ENCODE measurements at regions not wholly inside any gene's neighbourhood (a gene's known extent, or its start where the extent isn't known, plus 50 kb on each side); places are given as distances from the start of the nearest gene placed in this dataset.

DNA sequence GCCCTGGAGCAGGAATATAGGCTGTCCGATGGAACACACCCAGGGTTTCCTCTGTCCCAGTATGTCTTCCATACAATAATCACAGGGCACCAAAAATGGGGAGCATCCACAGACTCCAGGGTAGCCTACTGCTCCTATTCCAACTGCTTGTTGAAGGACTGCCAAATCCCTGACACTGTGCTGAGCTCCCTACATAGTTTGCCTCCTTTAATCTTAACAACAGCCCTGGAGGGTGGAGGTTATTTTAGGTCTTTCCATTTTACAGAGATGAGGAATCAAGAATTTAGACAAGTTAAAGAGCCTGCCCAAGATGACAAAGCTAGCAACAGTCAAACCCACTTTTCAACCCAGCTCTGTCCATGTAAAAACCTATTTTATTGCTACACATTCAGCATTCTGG, 790.4 kb downstream of the DIAPH3 start:
- Mint-ChIP-seq H3K4me3 (no peak overlapping the region), H3K4me1 (no peaks in the 10 kb centered on the region), H3K27ac (no peak overlapping the region), H3K27me3 (ENCODE audit: low read depth in 2 of 2) (peaks cover 0 to 15% of the 10 kb centered on the region in 2 donors), H3K36me3 (no peaks in the 10 kb centered on the region), H3K9me3 (peaks cover 0 to 5% of the 10 kb centered on the region in 2 donors)
- H3K9me3 ChIP-seq (ENCODE audit: control insufficient read depth, insufficient read depth, low read length): no peaks in the 10 kb centered on the region
- H3K4me1 ChIP-seq (ENCODE audit: control insufficient read depth, insufficient read depth, low read length): no peaks in the 10 kb centered on the region
- DNase-seq (no peak), ATAC-seq (no peak)
- WGBS (ENCODE audit: insufficient coverage): 90% methylated on average over 1 of the region's 1 CpG
- intact Hi-C loops (cut with micrococcal nuclease): no loop called here
- TF ChIP-seq, protein P1, sequence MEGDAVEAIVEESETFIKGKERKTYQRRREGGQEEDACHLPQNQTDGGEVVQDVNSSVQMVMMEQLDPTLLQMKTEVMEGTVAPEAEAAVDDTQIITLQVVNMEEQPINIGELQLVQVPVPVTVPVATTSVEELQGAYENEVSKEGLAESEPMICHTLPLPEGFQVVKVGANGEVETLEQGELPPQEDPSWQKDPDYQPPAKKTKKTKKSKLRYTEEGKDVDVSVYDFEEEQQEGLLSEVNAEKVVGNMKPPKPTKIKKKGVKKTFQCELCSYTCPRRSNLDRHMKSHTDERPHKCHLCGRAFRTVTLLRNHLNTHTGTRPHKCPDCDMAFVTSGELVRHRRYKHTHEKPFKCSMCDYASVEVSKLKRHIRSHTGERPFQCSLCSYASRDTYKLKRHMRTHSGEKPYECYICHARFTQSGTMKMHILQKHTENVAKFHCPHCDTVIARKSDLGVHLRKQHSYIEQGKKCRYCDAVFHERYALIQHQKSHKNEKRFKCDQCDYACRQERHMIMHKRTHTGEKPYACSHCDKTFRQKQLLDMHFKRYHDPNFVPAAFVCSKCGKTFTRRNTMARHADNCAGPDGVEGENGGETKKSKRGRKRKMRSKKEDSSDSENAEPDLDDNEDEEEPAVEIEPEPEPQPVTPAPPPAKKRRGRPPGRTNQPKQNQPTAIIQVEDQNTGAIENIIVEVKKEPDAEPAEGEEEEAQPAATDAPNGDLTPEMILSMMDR (IDR thresholded peaks at IDR 0.05): no peak
- no peaks in the 10 kb centered on the region for H3K27me3 ChIP-seq (ENCODE audit: control insufficient read depth, insufficient read depth, low read length)
- no peaks in the 10 kb centered on the region for H3K36me3 ChIP-seq (ENCODE audit: control insufficient read depth, insufficient read depth, low read length)
- no peak overlapping the region for H3K4me3 ChIP-seq (ENCODE audit: low read length)
- no peak overlapping the region for H3K27ac ChIP-seq (ENCODE audit: low read length)

DNA sequence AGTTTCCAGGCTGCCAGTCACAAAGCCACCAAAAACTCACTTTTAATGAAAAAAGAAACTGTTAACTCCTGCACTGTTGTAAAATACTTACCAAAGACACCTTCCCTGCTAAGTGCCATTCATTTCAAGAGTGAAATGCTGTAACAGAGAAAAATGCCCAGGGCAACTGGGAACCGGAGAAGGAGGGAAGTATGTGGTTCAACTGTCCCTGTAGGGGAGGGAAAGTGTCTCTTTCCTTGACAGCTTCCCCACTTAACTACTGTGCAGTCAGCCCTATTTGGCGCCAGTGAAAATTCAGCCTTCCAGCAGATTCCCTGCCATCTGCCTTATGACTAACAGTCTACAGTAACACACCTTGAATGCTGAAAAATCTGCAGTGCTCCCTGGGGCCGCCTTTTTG, 789.0 kb downstream of the DIAPH3 start:
- intact Hi-C loops (cut with micrococcal nuclease): no loop called here
- H3K27me3 Mint-ChIP-seq (ENCODE audit: low read depth in 2 of 2): peaks cover 0 to 20% of the 10 kb centered on the region in 2 donors
- no peaks in the 10 kb centered on the region for H3K4me1 ChIP-seq (ENCODE audit: control insufficient read depth, insufficient read depth, low read length)
- WGBS (ENCODE audit: insufficient coverage): 57% methylated on average over 3 of the region's 3 CpGs
- ATAC-seq (no peak), DNase-seq (no peak)
- no peak overlapping the region for H3K4me3 Mint-ChIP-seq
- no peak overlapping the region for H3K4me3 ChIP-seq (ENCODE audit: low read length)
- H3K27ac Mint-ChIP-seq: no peak overlapping the region
- H3K27me3 ChIP-seq (ENCODE audit: control insufficient read depth, insufficient read depth, low read length): no peaks in the 10 kb centered on the region
- TF ChIP-seq, protein P1 (IDR thresholded peaks at IDR 0.05): no peak
- H3K9me3 ChIP-seq (ENCODE audit: control insufficient read depth, insufficient read depth, low read length): no peaks in the 10 kb centered on the region
- peaks cover 0 to 2% of the 10 kb centered on the region in 2 donors for H3K9me3 Mint-ChIP-seq
- no peaks in the 10 kb centered on the region for H3K4me1 Mint-ChIP-seq
- H3K36me3 ChIP-seq (ENCODE audit: control insufficient read depth, insufficient read depth, low read length): no peaks in the 10 kb centered on the region
- no peaks in the 10 kb centered on the region for H3K36me3 Mint-ChIP-seq
- H3K27ac ChIP-seq (ENCODE audit: low read length): no peak overlapping the region

DNA sequence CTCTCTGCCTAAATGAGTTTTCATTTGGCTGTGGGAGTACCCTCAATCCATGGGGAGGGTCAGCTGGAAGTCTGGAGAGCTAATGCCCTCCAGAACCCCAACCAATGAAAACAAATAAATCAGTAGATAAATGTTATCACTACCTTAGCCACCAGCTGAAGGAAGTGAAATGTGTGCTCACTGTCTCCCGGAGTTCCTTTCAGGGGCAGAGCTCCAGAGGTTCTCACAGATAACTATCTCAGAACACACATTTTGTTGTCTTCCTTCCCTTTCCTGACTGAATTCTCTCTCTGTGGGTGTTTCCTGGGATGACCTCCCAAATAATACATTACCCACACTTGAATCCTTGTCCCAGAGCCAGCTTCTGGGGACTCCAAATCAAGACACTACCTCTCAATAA, 779.6 kb downstream of the DIAPH3 start:
- ATAC-seq (no peak), DNase-seq (no peak)
- no peaks in the 10 kb centered on the region for H3K36me3 Mint-ChIP-seq
- H3K9me3 ChIP-seq (ENCODE audit: control insufficient read depth, insufficient read depth, low read length): no peaks in the 10 kb centered on the region
- WGBS (ENCODE audit: insufficient coverage): 19% methylated on average over 1 of the region's 1 CpG
- intact Hi-C loops (cut with micrococcal nuclease): no loop called here
- TF ChIP-seq, protein P1 (IDR thresholded peaks at IDR 0.05): no peak
- H3K36me3 ChIP-seq (ENCODE audit: control insufficient read depth, insufficient read depth, low read length): no peaks in the 10 kb centered on the region
- H3K9me3 Mint-ChIP-seq: no peaks in the 10 kb centered on the region
- H3K27me3 Mint-ChIP-seq (ENCODE audit: low read depth in 2 of 2): peaks cover 22 to 32% of the 10 kb centered on the region in 2 donors
- no peak overlapping the region for H3K4me3 Mint-ChIP-seq
- no peak overlapping the region for H3K27ac Mint-ChIP-seq
- H3K4me3 ChIP-seq (ENCODE audit: low read length): no peak overlapping the region
- no peaks in the 10 kb centered on the region for H3K4me1 ChIP-seq (ENCODE audit: control insufficient read depth, insufficient read depth, low read length)
- no peaks in the 10 kb centered on the region for H3K4me1 Mint-ChIP-seq
- H3K27ac ChIP-seq (ENCODE audit: low read length): no peak overlapping the region
- peaks cover 2% of the 10 kb centered on the region for H3K27me3 ChIP-seq (ENCODE audit: control insufficient read depth, insufficient read depth, low read length)

DNA sequence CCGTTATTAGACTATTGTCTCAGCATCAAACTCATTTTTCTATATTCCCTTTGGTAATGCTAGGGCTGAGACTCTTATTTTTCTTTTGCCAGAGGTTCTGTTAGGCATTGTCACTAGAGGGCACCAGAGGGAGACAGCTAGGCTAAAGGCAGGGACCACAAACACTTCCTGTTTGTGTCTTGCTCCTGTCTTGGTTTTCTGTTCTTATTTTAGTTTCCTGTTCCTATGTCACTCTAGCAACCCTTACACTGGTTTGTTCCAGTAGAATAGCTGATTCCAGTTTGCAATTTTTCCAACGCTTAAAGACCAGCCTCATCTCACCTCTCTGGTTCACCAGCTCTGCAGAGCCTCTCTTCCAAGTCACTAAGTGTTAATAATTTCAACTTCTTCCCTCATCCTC, 772.0 kb downstream of the DIAPH3 start:
- Histone ChIP-seq H3K27ac (ENCODE audit: low read length) (peak overlapping the region; percentile 24), H3K4me3 (ENCODE audit: low read length) (no peak overlapping the region), H3K27me3 (ENCODE audit: control insufficient read depth, insufficient read depth, low read length) (no peaks in the 10 kb centered on the region), H3K9me3 (ENCODE audit: control insufficient read depth, insufficient read depth, low read length) (no peaks in the 10 kb centered on the region), H3K4me1 (ENCODE audit: control insufficient read depth, insufficient read depth, low read length) (peaks cover 3% of the 10 kb centered on the region), H3K36me3 (ENCODE audit: control insufficient read depth, insufficient read depth, low read length) (no peaks in the 10 kb centered on the region)
- TF ChIP-seq, protein P1 (IDR thresholded peaks at IDR 0.05): peak; percentile 68
- peaks cover 17 to 25% of the 10 kb centered on the region in 2 donors for H3K27me3 Mint-ChIP-seq (ENCODE audit: low read depth in 2 of 2)
- intact Hi-C loops (cut with micrococcal nuclease): loop anchor here (5.0 to 10.0 kb wide), 2 partner anchors 943 to 1041 kb away; no protein-coding TSS in a partner anchor
- ATAC-seq (peak; percentile 86 to 94 (median 89)), DNase-seq (peak in 1 of 2 donors; percentile 85)
- H3K36me3 Mint-ChIP-seq: no peaks in the 10 kb centered on the region
- H3K4me3 Mint-ChIP-seq: no peak overlapping the region
- H3K9me3 Mint-ChIP-seq: no peaks in the 10 kb centered on the region
- 3% methylated on average over 2 of the region's 2 CpGs for WGBS (ENCODE audit: insufficient coverage)
- no peaks in the 10 kb centered on the region for H3K4me1 Mint-ChIP-seq
- H3K27ac Mint-ChIP-seq: no peak overlapping the region
